Gastroesophageal sphincter (tissue), 3 donors: ENCODE measurements at regions not wholly inside any gene's neighbourhood (a gene's known extent, or its start where the extent isn't known, plus 50 kb on each side); places are given as distances from the start of the nearest gene placed in this dataset.

Experiments
- CTCF ChIP-seq, 4 experiments: fragments of 200-600 bp in 2 of 4; fragments of 450-650 bp in 2 of 4; sonication (generic) in 1 of 4; IDR thresholded peaks; one replicate each; pipeline ENCODE4 v1.5.1; 2017 to 2019; ENCODE audit warnings: antibody characterized with exemption in 4 of 4, mild to moderate bottlenecking in 2 of 4, moderate library complexity in 2 of 4
- POLR2A ChIP-seq, 2 donors: fragments of 450-650 bp; IDR thresholded peaks; one replicate each; pipeline ENCODE4 v1.6.1; 2017; ENCODE audit warnings: antibody characterized with exemption in 2 of 2, mild to moderate bottlenecking in 2 of 2, moderate library complexity in 1 of 2
- POLR2AphosphoS5 ChIP-seq: sonication (generic); formaldehyde crosslinking; IDR thresholded peaks from one replicate; pipeline ENCODE4 v1.6.1; 2017; ENCODE audit warnings: antibody characterized with exemption

GRCh38 chr2:222360997-222361396, 62.2 kb upstream of the PAX3 start:
- no peak for TF ChIP-seq POLR2AphosphoS5
- TF ChIP-seq POLR2A (IDR thresholded peaks at IDR 0.05), result no peak
- TF ChIP-seq CTCF (IDR thresholded peaks at IDR 0.05), result no peak
